B cell (primary cell): ENCODE measurements at regions not wholly inside any gene's neighbourhood (a gene's known extent, or its start where the extent isn't known, plus 50 kb on each side); places are given as distances from the start of the nearest gene placed in this dataset.

ENCODE experiments used
- EZH2 ChIP-seq: IDR thresholded peaks from 2 replicates; pipeline ENCODE4 v1.6.1; 2012; ENCODE audit warnings: borderline replicate concordance, low read depth, mild to moderate bottlenecking, moderate library complexity, low read length; ENCODE audit not compliant: insufficient read depth, poor library complexity, severe bottlenecking
- TF ChIP-seq, protein P1 (sequence below): fragments of 200-600 bp; IDR thresholded peaks from one replicate; pipeline ENCODE4 v1.8.0; 2022; ENCODE audit warnings: antibody characterized with exemption, mild to moderate bottlenecking

DNA sequence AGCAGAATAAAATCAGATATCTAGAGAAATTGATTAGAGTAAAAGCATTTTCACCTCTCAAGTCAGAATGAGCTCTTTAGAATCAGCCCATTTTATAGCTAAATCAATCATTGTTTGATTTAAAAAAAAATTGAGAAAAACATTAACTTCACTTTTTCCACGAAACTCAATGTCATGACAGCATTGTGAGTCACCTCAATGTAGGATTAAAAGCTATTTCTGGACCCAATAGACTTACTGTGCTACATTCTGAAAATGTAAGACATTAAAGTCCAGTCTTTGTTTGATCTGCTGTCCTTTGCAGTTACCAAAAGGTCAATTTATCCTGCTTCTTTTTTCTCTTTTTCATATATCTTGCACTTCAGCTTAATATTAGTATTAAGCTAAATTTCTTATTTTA, 519.4 kb upstream of the ZNF337 start:
- TF ChIP-seq, protein P1, sequence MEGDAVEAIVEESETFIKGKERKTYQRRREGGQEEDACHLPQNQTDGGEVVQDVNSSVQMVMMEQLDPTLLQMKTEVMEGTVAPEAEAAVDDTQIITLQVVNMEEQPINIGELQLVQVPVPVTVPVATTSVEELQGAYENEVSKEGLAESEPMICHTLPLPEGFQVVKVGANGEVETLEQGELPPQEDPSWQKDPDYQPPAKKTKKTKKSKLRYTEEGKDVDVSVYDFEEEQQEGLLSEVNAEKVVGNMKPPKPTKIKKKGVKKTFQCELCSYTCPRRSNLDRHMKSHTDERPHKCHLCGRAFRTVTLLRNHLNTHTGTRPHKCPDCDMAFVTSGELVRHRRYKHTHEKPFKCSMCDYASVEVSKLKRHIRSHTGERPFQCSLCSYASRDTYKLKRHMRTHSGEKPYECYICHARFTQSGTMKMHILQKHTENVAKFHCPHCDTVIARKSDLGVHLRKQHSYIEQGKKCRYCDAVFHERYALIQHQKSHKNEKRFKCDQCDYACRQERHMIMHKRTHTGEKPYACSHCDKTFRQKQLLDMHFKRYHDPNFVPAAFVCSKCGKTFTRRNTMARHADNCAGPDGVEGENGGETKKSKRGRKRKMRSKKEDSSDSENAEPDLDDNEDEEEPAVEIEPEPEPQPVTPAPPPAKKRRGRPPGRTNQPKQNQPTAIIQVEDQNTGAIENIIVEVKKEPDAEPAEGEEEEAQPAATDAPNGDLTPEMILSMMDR: no peak
- TF ChIP-seq EZH2: no peak
